Sciatic nerve (tissue), 2 donors: ENCODE measurements at regions not wholly inside any gene's neighbourhood (a gene's known extent, or its start where the extent isn't known, plus 50 kb on each side); places are given as distances from the start of the nearest gene placed in this dataset.
"Not testable (repeated sequence)": the region's sequence is repeated elsewhere in the genome, so short reads cannot be mapped to it uniquely, and the experiment has no call there.

Source experiments
- ATAC-seq: fragments of 200-7000 bp; cut with Tn5 transposase; one replicate; pipeline ENCODE4 v1.9.1; 2020; ENCODE audit warnings: mild to moderate bottlenecking, moderate library complexity
- DNase-seq: peaks from one replicate; pipeline ENCODE4 v3.0.0-alpha.2; 2020; ENCODE audit warnings: low spot score
- intact Hi-C: fragments of 100-400 bp; cut with DNase I; formaldehyde crosslinking; loops from one replicate; pipeline ENCODE4 v1.14.2; 2022
- donor health status: DM: no; HTN: no; CAD: no.
- donor health status: DM: no; HTN: no; CAD: no.

- DNase-seq, ATAC-seq, intact Hi-C loops: not testable (repeated sequence)
Measured at GRCh38 chr9:39552242-39552881, 196.9 kb downstream of the SPATA31A1 start.

- DNase-seq, intact Hi-C loops, ATAC-seq: not testable (repeated sequence)
Measured at GRCh38 chr9:39554352-39554751, 198.9 kb downstream of the SPATA31A1 start.

- peak; percentile 67 for DNase-seq
- intact Hi-C loops, ATAC-seq: not testable (repeated sequence)
Measured at GRCh38 chr9:39559384-39559783, 203.9 kb downstream of the SPATA31A1 start.

- intact Hi-C loops, ATAC-seq, DNase-seq: not testable (repeated sequence)
Measured at GRCh38 chr9:39566782-39567181, 211.3 kb downstream of the SPATA31A1 start.

- ATAC-seq, DNase-seq, intact Hi-C loops: not testable (repeated sequence)
Measured at GRCh38 chr9:39567396-39567795, 211.9 kb downstream of the SPATA31A1 start.

GRCh38 chr9:39568900-39569299, 213.4 kb downstream of the SPATA31A1 start:
- DNase-seq, intact Hi-C loops, ATAC-seq: not testable (repeated sequence)

- intact Hi-C loops, result not testable (repeated sequence)
Measured at GRCh38 chr9:39573024-39574022, 217.9 kb downstream of the SPATA31A1 start.

GRCh38 chr9:39579000-39579399, 223.5 kb downstream of the SPATA31A1 start:
- DNase-seq, intact Hi-C loops, ATAC-seq: not testable (repeated sequence)

More at GRCh38 chr9:39573024-39574022, 217.9 kb downstream of the SPATA31A1 start:
- not testable (repeated sequence) for DNase-seq
- peak; percentile 20 for ATAC-seq

GRCh38 chr9:39581296-39581695, 225.8 kb downstream of the SPATA31A1 start:
- ATAC-seq, intact Hi-C loops, DNase-seq: not testable (repeated sequence)

- intact Hi-C loops, ATAC-seq: not testable (repeated sequence)
Measured at GRCh38 chr9:39582677-39583412, 227.4 kb downstream of the SPATA31A1 start.

GRCh38 chr9:39583413-39583747, 227.9 kb downstream of the SPATA31A1 start:
- intact Hi-C loops, ATAC-seq, DNase-seq: not testable (repeated sequence)

More at GRCh38 chr9:39582677-39583412, 227.4 kb downstream of the SPATA31A1 start:
- not testable (repeated sequence) for DNase-seq

- intact Hi-C loops, DNase-seq: not testable (repeated sequence)
- peak; percentile 46 for ATAC-seq
Measured at GRCh38 chr9:39585233-39585632, 229.8 kb downstream of the SPATA31A1 start.

GRCh38 chr9:39587844-39588499, 232.5 kb downstream of the SPATA31A1 start:
- ATAC-seq, result peak; percentile 48
- intact Hi-C loops, result no loop called here
- DNase-seq, result no peak

- ATAC-seq, result peak; percentile 27
- no peak for DNase-seq
- intact Hi-C loops, result no loop called here
Measured at GRCh38 chr9:39588500-39589137, 233.2 kb downstream of the SPATA31A1 start.

GRCh38 chr9:39604089-39604488, 248.6 kb downstream of the SPATA31A1 start:
- intact Hi-C loops, ATAC-seq, DNase-seq: not testable (repeated sequence)

GRCh38 chr9:39611449-39612231, 256.2 kb downstream of the SPATA31A1 start:
- DNase-seq, ATAC-seq, intact Hi-C loops: not testable (repeated sequence)

GRCh38 chr9:39616480-39616879, 261.0 kb downstream of the SPATA31A1 start:
- intact Hi-C loops, ATAC-seq, DNase-seq: not testable (repeated sequence)
